ENCODE measurements at regions not wholly inside any gene's neighbourhood (a gene's known extent, or its start where the extent isn't known, plus 50 kb on each side); places are given as distances from the start of the nearest gene placed in this dataset.

DNA sequence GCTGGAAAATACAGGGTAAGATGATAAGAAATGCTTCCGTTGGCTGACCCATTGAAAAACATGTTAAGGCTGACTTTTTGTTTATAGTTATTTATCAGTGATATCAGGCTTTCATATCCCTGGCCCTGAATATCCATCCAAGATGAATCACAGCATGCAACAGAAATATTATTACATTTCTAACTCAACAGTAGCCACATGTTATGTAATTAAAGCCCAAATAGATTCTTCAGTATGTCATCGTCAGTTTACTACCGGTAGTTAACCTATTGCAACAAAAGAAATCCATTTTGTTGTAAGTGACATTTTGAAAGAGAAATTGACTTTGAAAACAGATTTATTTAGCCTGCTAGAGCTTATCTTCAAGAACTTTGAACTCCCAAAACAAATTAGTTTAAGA, 354.1 kb upstream of the CELF2 start:
- POLR2A ChIA-PET = no interaction called here
- Mint-ChIP-seq H3K27me3 (peaks cover 13 to 39% (median 13%) of the 10 kb centered on the region in 5 donors), H3K9me3 (peaks cover 0 to 9% (median 2%) of the 10 kb centered on the region in 9 donors)

DNA sequence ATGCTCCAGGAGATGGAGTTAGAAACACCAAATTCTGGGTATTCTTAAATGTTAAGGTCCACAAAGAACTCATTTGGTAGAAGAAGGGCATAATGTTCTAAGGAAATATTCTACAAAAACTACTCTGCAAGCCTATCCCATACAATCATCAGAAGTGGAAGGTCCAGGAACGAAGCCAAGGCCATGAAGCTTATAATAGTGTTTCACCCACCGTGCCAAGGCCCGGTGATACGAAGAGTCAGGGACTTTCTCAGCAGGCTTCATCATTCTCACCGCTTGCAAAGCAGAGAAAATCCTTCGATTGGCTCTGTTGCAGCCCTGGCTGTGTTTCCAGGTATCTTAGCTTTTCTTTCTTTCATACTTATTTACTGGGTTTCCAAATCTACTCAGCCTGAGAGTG, 351.9 kb upstream of the CELF2 start:
- no peak overlapping the region for H3K27ac Mint-ChIP-seq
- ATAC-seq = no peak
- no peaks in the 10 kb centered on the region for H3K36me3 Mint-ChIP-seq
- POLR2A ChIA-PET = no interaction called here
- H3K9me3 Mint-ChIP-seq = peaks cover 0 to 2% (median 0%) of the 10 kb centered on the region in 9 donors
- no peaks in the 10 kb centered on the region for H3K4me1 Mint-ChIP-seq
- H3K4me3 Mint-ChIP-seq = no peak overlapping the region
- no peak for DNase-seq
- peaks cover 5 to 23% (median 12%) of the 10 kb centered on the region in 5 donors for H3K27me3 Mint-ChIP-seq

More for the DNA sequence above, 354.1 kb upstream of the CELF2 start:
- DNase-seq = no peak
- Mint-ChIP-seq H3K4me1 (no peaks in the 10 kb centered on the region), H3K27ac (no peak overlapping the region), H3K4me3 (no peak overlapping the region), H3K36me3 (peaks cover 0 to 4% (median 0%) of the 10 kb centered on the region in 3 donors)
- ATAC-seq = no peak

DNA sequence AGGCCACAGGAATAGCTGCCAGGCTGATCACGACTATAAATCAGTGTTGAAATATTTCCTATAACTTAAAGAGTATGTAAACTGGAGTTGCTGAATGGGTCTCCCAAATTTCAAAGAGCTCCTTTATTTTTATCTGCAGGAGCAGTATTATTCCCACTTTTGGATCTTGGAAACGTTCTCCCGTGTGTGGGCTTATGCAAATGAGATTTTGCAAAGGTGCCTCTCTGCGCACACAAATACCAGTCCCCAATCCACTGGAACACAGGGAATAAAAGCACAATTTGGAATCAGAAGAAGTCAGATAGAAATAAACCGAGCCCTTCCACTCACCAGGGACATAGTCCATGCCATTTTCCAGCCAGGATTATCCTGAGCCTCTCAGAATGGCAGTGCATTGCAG, 350.2 kb upstream of the CELF2 start:
- Mint-ChIP-seq H3K4me1 (no peaks in the 10 kb centered on the region), H3K27me3 (peaks cover 0 to 11% (median 7%) of the 10 kb centered on the region in 5 donors)

DNA sequence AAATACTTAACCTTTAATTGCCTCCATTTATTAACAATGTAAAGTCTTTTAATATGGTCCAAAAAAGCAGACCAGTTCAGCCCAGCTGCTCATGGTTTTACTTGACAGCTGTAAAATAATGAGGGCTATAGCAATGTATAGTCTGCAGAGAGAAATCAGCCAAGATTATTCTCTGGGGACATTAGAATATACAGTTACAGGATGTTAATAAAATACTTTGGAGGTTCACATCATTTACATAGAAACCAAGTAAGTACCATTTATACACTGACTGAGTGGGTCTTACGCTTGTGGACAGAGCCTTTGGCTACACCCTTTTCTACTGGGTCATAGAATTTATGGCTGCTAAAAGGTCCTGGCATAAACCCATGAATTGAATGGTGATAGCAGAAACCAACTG, 340.7 kb upstream of the CELF2 start:
- peaks cover 2 to 19% (median 10%) of the 10 kb centered on the region in 9 donors for H3K9me3 Mint-ChIP-seq
- no peaks in the 10 kb centered on the region for H3K4me1 Mint-ChIP-seq
- DNase-seq (no peak), ATAC-seq (no peak)
- no peak overlapping the region for H3K27ac Mint-ChIP-seq
- H3K36me3 Mint-ChIP-seq = no peaks in the 10 kb centered on the region
- H3K4me3 Mint-ChIP-seq = no peak overlapping the region
- H3K27me3 Mint-ChIP-seq = peaks cover 6 to 27% (median 14%) of the 10 kb centered on the region in 5 donors
- POLR2A ChIA-PET = no interaction called here

More for the DNA sequence above, 350.2 kb upstream of the CELF2 start:
- DNase-seq (no peak), ATAC-seq (no peak)
- Mint-ChIP-seq H3K36me3 (no peaks in the 10 kb centered on the region), H3K9me3 (peaks cover 0 to 5% (median 0%) of the 10 kb centered on the region in 9 donors), H3K4me3 (no peak overlapping the region), H3K27ac (no peak overlapping the region)
- POLR2A ChIA-PET = no interaction called here

DNA sequence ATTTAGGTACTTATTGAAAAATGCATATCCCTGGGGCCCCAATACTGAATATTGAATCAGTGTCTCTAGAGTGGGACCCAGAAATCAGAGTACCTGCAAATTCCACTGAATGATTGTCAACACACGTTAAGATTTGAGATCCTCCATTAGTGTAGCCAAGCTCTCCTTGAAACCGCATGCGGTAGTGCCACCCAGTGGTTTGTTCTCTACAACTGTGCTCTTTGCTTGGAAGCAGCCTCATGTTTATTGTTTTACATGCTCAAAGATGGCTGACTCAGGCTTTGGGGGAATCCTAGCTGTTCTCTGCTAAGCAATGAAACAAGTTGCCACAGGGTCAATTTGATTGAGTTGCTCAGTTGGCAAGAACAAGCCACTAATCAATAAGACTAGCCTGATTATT, 340.2 kb upstream of the CELF2 start:
- Mint-ChIP-seq H3K27ac (no peak overlapping the region), H3K4me1 (no peaks in the 10 kb centered on the region), H3K4me3 (no peak overlapping the region), H3K27me3 (peaks cover 6 to 32% (median 14%) of the 10 kb centered on the region in 5 donors), H3K9me3 (peaks cover 2 to 17% (median 7%) of the 10 kb centered on the region in 9 donors), H3K36me3 (no peaks in the 10 kb centered on the region)
- DNase-seq (no peak), ATAC-seq (no peak)
- POLR2A ChIA-PET = no interaction called here

DNA sequence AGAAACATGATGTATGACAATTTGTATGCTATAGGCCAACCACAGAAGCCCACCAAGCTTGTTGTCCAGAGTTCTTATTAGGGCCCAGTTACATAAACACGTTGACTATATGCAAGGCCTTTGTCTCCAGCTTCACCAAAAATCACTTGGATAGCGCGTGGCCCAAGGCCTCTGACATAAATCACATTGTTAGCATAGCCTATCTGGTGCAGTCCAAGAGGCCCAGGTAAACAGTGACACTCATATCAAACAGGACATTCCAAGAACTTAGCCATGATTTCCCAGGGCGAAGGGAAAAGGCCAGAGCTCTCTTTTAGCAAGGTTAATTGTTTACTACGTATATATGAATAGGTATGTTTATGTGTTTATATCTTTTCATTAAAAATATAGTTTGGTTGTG, 337.2 kb upstream of the CELF2 start:
- no peak for ATAC-seq
- no peaks in the 10 kb centered on the region for H3K36me3 Mint-ChIP-seq
- DNase-seq = no peak
- peaks cover 6 to 52% (median 19%) of the 10 kb centered on the region in 5 donors for H3K27me3 Mint-ChIP-seq
- H3K4me3 Mint-ChIP-seq = no peak overlapping the region
- H3K9me3 Mint-ChIP-seq = peaks cover 0 to under 1% (median 0%) of the 10 kb centered on the region in 9 donors
- H3K27ac Mint-ChIP-seq = no peak overlapping the region
- H3K4me1 Mint-ChIP-seq = no peaks in the 10 kb centered on the region
- POLR2A ChIA-PET = no interaction called here

DNA sequence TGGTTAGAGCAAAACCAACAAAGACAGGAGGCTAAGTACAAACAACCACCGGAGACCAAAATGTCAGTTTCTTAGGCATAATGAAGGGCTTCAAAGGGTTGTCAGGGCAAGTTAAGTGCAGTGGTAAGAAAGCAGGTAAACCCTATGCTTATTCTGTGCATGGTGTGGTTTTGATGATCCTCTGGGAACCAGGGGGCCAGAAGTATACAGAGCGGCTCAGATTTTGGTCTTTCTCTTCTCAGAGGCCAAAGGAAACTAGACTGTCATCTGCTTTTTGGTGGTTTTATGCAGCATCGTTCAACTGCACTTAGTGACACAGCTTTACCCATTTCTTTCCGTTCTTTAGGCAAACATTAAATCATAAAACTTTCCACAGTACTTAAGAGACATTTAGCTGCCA, 332.7 kb upstream of the CELF2 start:
- Mint-ChIP-seq H3K27me3 (peaks cover 8 to 44% (median 16%) of the 10 kb centered on the region in 5 donors), H3K4me3 (no peak overlapping the region), H3K36me3 (no peaks in the 10 kb centered on the region), H3K27ac (no peak overlapping the region), H3K9me3 (peaks cover 0 to 17% (median 0%) of the 10 kb centered on the region in 9 donors), H3K4me1 (no peaks in the 10 kb centered on the region)
- no peak for ATAC-seq
- DNase-seq = no peak
- POLR2A ChIA-PET = no interaction called here

DNA sequence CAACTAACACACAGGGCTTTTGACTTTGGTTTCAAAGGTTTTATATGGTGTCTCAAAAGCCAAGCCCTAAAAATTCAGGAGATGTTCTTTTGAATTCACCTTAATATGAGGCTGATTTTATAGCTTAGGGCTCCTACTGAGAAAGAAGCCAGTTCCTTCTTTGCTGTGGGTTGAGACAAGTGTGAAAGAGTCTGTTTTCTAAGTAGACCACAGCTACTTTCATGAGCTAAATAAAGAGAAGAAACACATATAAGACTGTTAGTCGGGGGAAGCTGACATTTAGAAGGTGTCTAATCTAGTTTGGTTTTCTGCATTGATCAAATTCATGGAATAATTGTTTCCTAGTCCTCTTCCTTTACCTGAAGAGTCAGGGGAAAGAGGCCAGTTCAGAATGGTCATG, 332.1 kb upstream of the CELF2 start:
- H3K27ac Mint-ChIP-seq = no peak overlapping the region
- H3K4me3 Mint-ChIP-seq = no peak overlapping the region
- peaks cover 0 to 17% (median 2%) of the 10 kb centered on the region in 9 donors for H3K9me3 Mint-ChIP-seq
- DNase-seq = no peak
- H3K4me1 Mint-ChIP-seq = no peaks in the 10 kb centered on the region
- no peaks in the 10 kb centered on the region for H3K36me3 Mint-ChIP-seq
- POLR2A ChIA-PET = no interaction called here
- H3K27me3 Mint-ChIP-seq = peaks cover 8 to 44% (median 12%) of the 10 kb centered on the region in 5 donors
- no peak for ATAC-seq

DNA sequence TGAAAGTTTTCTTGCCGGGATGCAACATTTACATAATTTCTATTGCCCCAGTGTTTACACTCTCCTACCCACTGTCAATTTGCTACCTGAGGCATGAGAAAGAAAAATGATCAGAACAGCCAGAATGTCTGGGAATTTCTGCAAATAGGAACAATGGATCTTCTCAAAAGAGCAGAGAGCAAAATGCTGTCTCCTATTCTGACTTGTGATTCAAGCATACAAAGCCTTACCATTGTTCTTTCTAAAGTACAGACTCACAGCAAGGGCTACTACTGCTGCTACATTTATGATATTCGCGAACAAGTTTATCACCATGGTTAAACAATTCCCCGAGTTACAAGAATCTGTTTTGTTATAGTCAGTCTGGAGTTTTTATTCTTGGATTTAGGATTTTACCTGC, 329.9 kb upstream of the CELF2 start:
- Mint-ChIP-seq H3K27me3 (peaks cover 8 to 36% (median 12%) of the 10 kb centered on the region in 5 donors), H3K4me1 (no peaks in the 10 kb centered on the region), H3K27ac (no peak overlapping the region), H3K4me3 (no peak overlapping the region), H3K36me3 (no peaks in the 10 kb centered on the region), H3K9me3 (peaks cover 0 to 17% (median 2%) of the 10 kb centered on the region in 9 donors)
- DNase-seq = no peak
- POLR2A ChIA-PET = no interaction called here
- ATAC-seq = no peak

DNA sequence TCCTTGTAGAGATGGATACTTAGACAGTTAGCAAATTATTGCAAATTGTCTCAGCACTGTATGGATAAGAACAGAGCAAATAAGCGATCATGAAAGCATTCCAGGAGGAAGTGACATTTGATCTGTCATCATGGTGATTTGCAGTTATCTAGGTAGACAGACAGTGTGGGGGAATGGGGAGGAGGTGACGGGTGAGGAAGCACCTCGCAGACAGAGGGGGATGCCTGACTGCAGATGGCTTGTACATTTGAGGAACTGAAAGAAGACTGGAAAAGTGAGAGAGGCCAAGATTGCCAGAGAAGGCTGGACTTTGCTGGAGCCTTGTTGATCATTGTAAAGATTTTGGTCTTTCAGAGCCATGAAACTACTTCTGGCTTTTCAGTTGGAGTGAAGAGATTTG, 318.2 kb upstream of the CELF2 start:
- H3K9me3 Mint-ChIP-seq = peaks cover 0 to 10% (median 0%) of the 10 kb centered on the region in 9 donors

DNA sequence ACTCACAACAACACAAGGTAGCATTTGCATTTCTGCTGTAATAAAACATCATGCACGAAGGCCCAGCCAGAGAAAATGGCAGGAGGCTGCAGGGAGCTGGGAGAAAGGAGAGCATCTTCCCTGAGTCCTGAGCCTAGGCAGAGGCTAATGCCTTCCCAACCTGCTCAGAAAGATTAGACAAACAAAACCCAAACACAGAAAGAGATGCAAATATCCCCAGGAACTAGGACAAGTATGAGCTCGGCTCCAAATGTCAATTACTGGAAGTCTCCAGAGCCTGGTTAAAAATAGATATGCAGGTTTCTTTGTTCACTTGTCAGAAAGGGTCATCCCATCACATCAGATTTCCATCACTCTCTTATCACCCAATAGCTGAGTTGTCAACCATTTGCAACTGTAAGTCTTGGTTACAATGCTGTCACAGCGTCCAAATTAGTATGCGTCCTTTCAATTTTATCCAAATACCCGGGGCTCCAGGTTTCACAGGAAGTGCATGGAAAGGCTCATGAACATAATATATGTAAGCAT, 316.5 kb upstream of the CELF2 start:
- no peak overlapping the region for H3K27ac Mint-ChIP-seq
- no peak for ATAC-seq
- H3K36me3 Mint-ChIP-seq = peaks cover 0 to 7% (median 0%) of the 10 kb centered on the region in 3 donors

More for the DNA sequence above, 318.2 kb upstream of the CELF2 start:
- Mint-ChIP-seq H3K27me3 (peaks cover 3 to 14% (median 9%) of the 10 kb centered on the region in 5 donors), H3K4me3 (no peak overlapping the region), H3K36me3 (peaks cover 0 to 7% (median 0%) of the 10 kb centered on the region in 3 donors), H3K27ac (no peak overlapping the region), H3K4me1 (no peaks in the 10 kb centered on the region)
- ATAC-seq = no peak
- POLR2A ChIA-PET = no interaction called here
- no peak for DNase-seq

DNA sequence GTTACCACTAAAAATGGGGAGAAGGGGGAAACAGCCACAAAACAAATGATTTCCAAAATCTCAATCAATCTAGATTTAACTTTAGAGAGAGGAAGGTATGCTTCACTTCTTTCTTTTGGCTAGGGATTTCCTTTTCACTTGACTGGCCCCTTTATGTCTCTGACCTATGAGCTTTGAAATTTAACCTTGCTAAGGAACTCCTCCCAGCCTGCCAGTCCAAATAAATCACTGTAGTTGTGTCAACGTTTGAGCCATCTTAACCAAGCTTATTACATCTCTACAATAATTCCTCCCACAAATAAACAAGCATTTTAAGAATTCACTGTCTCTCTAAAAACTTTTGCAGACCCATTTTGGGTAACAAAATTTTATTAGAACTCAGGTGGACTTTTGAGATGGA, 315.5 kb upstream of the CELF2 start:
- H3K9me3 Mint-ChIP-seq = peaks cover 0 to 3% (median 0%) of the 10 kb centered on the region in 9 donors
- H3K36me3 Mint-ChIP-seq = peaks cover 0 to 7% (median 0%) of the 10 kb centered on the region in 3 donors
- H3K27me3 Mint-ChIP-seq = peaks cover 0 to 20% (median 6%) of the 10 kb centered on the region in 5 donors
- no peak for DNase-seq
- H3K4me3 Mint-ChIP-seq = no peak overlapping the region
- H3K27ac Mint-ChIP-seq = no peak overlapping the region
- no peaks in the 10 kb centered on the region for H3K4me1 Mint-ChIP-seq
- no peak for ATAC-seq
- POLR2A ChIA-PET = no interaction called here

More for the DNA sequence above, 316.5 kb upstream of the CELF2 start:
- no peak for DNase-seq
- peaks cover 3 to 17% (median 11%) of the 10 kb centered on the region in 5 donors for H3K27me3 Mint-ChIP-seq
- no peak overlapping the region for H3K4me3 Mint-ChIP-seq
- H3K9me3 Mint-ChIP-seq = peaks cover 0 to 9% (median 0%) of the 10 kb centered on the region in 9 donors
- POLR2A ChIA-PET = no interaction called here
- H3K4me1 Mint-ChIP-seq = no peaks in the 10 kb centered on the region

DNA sequence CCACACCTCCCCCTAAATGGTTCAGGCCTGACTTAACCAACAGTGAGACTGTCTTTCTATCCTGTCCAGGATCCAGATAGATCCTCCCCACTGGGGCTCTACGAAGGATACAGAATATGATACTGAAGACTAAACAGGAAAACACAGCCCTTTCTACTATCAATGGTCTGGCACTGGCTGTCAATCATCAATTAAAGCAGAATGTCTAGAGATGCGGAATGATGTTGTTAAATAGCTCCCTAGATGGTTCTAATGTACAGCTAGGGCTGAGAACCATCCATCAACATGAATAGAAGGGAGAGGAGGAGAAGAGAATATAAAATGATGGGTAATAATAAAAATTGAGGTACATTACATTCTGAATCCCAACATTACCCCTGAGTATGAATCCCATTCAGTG, 314.3 kb upstream of the CELF2 start:
- DNase-seq (no peak), ATAC-seq (no peak)
- H3K36me3 Mint-ChIP-seq = peaks cover 0 to 2% (median 0%) of the 10 kb centered on the region in 3 donors
- peaks cover 0 to 15% (median 4%) of the 10 kb centered on the region in 5 donors for H3K27me3 Mint-ChIP-seq
- H3K27ac Mint-ChIP-seq = no peak overlapping the region
- POLR2A ChIA-PET = no interaction called here
- H3K4me1 Mint-ChIP-seq = no peaks in the 10 kb centered on the region
- no peaks in the 10 kb centered on the region for H3K9me3 Mint-ChIP-seq
- no peak overlapping the region for H3K4me3 Mint-ChIP-seq

DNA sequence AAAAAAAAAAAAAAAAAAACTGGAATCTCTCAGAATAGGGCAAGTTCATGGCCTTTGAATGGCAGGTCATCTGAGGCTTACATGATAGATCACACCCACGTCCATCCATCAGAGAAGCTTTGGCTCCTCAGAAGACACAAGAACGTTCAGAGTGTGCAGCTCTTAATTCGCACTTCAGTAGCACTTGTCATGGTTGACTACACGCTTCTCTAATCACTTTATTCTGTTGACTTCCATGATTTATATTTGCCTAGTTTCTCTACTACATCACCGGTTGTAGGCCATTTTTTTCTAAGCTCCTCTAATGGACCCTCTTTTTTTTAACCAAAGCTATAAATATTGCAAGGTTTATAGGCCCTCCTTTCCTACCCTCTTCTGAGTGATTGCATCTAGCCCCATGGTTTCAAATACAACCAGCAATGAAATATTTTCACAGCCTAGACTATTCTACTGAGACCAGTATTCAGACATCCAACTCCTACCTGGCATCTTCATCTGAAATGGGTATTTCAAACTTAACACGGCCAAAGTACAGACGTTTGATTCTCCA, 305.4 kb upstream of the CELF2 start:
- ATAC-seq (no peak), DNase-seq (no peak)
- Mint-ChIP-seq H3K27me3 (peaks cover 0 to 9% (median 3%) of the 10 kb centered on the region in 5 donors), H3K27ac (no peak overlapping the region), H3K4me3 (no peak overlapping the region), H3K36me3 (no peaks in the 10 kb centered on the region), H3K4me1 (no peaks in the 10 kb centered on the region), H3K9me3 (peaks cover 0 to 13% (median 0%) of the 10 kb centered on the region in 9 donors)
- POLR2A ChIA-PET = no interaction called here

Measured in naive thymus-derived CD8-positive, alpha-beta T cell (primary cell).